Prostate gland (tissue), 2 donors: ENCODE measurements at regions not wholly inside any gene's neighbourhood (a gene's known extent, or its start where the extent isn't known, plus 50 kb on each side); places are given as distances from the start of the nearest gene placed in this dataset.

Experiments used
- DNase-seq: peaks from one replicate; pipeline ENCODE4 v3.0.0-alpha.2; 2019; ENCODE audit warnings: low spot score
- H3K27ac ChIP-seq, 2 donors: fragments of 200-600 bp; sonication (generic); 2 replicates each; pipeline ENCODE4 v1.5.1; 2017 to 2019
- H3K27me3 ChIP-seq: fragments of 200-600 bp; sonication (generic); replicated peaks from 2 replicates; pipeline ENCODE4 v1.5.1; 2019; ENCODE audit not compliant: insufficient read depth
- H3K36me3 ChIP-seq, 2 donors: fragments of 200-600 bp; sonication (generic); 1 replicate in 1 of 2; 2 replicates in 1 of 2; pipeline versions ENCODE4 v1.5.1 to v1.8.1; 2017 to 2019
- H3K4me1 ChIP-seq: fragments of 200-600 bp; sonication (generic); replicated peaks from 2 replicates; pipeline ENCODE4 v1.5.1; 2019
- H3K4me3 ChIP-seq, 2 donors: fragments of 200-600 bp; sonication (generic); 2 replicates each; pipeline ENCODE4 v1.5.1; 2017 to 2019
- H3K9me3 ChIP-seq: fragments of 200-600 bp; sonication (generic); 2 replicates; pipeline ENCODE4 v1.5.1; 2017
- POLR2A ChIP-seq: fragments of 450-650 bp; IDR thresholded peaks from one replicate; pipeline ENCODE4 v1.6.1; 2016; ENCODE audit warnings: antibody characterized with exemption, mild to moderate bottlenecking
- POLR2AphosphoS5 ChIP-seq: sonication (generic); formaldehyde crosslinking; IDR thresholded peaks from one replicate; pipeline ENCODE4 v1.6.1; 2017; ENCODE audit warnings: antibody characterized with exemption
- WGBS: methylation state at CpG from one replicate; pipeline ENCODE4 v1.1.5; 2018; 5-methylcytosine and 5-hydroxymethylcytosine counted together
- intact Hi-C: fragments of 100-400 bp; cut with DNase I; formaldehyde crosslinking; loops from one replicate; pipeline ENCODE4 v1.14.2; 2022
- TF ChIP-seq, protein P1 (sequence below), 4 experiments: fragments of 200-600 bp in 2 of 4; fragments of 450-650 bp in 2 of 4; sonication (generic) in 2 of 4; IDR thresholded peaks; 1 replicate in 3 of 4; 2 replicates in 1 of 4; pipeline ENCODE4 v1.5.1; 2016 to 2019; ENCODE audit warnings: antibody characterized with exemption in 4 of 4, mild to moderate bottlenecking in 2 of 4, moderate library complexity in 2 of 4

GRCh38 chr3:64299206-64299605 is 73.9 kb upstream of the PRICKLE2 start:
- H3K36me3 ChIP-seq, result no peaks in the 10 kb centered on the region
- 80% methylated on average over 1 of the region's 1 CpG for WGBS
- no peak for TF ChIP-seq POLR2AphosphoS5
- TF ChIP-seq POLR2A, result no peak
- TF ChIP-seq, protein P1, sequence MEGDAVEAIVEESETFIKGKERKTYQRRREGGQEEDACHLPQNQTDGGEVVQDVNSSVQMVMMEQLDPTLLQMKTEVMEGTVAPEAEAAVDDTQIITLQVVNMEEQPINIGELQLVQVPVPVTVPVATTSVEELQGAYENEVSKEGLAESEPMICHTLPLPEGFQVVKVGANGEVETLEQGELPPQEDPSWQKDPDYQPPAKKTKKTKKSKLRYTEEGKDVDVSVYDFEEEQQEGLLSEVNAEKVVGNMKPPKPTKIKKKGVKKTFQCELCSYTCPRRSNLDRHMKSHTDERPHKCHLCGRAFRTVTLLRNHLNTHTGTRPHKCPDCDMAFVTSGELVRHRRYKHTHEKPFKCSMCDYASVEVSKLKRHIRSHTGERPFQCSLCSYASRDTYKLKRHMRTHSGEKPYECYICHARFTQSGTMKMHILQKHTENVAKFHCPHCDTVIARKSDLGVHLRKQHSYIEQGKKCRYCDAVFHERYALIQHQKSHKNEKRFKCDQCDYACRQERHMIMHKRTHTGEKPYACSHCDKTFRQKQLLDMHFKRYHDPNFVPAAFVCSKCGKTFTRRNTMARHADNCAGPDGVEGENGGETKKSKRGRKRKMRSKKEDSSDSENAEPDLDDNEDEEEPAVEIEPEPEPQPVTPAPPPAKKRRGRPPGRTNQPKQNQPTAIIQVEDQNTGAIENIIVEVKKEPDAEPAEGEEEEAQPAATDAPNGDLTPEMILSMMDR (IDR thresholded peaks at IDR 0.05), result no peak
- DNase-seq, result no peak
- H3K27me3 ChIP-seq, result no peaks in the 10 kb centered on the region
- no peaks in the 10 kb centered on the region for H3K9me3 ChIP-seq
- H3K27ac ChIP-seq, result no peak overlapping the region
- intact Hi-C loops, result no loop called here
- H3K4me3 ChIP-seq, result no peak overlapping the region
- H3K4me1 ChIP-seq, result no peaks in the 10 kb centered on the region

DNA sequence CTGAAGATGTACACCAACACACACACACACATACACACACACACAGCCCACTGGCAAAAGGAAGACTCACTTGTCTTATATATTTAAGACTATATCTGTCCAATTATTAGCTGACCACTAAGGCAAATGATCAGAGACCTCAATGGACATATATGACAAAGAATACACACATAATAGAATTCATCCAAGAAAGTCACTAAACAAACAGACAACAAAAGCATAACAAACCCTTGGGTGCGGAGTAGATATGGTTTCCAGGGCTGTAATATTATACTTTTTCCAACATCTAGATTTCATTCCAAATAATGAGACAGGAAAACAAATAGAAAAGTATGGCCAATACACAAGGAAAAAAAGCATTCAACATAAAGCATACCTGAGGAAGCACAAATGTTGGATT is 72.3 kb upstream of the PRICKLE2 start:
- Histone ChIP-seq H3K27ac (no peak overlapping the region), H3K27me3 (no peaks in the 10 kb centered on the region), H3K4me1 (no peaks in the 10 kb centered on the region), H3K9me3 (no peaks in the 10 kb centered on the region), H3K36me3 (no peaks in the 10 kb centered on the region), H3K4me3 (no peak overlapping the region)
- intact Hi-C loops, result no loop called here
- 42% methylated on average over 1 of the region's 1 CpG for WGBS
- no peak for DNase-seq
- TF ChIP-seq POLR2AphosphoS5 (no peak), POLR2A (no peak)
- TF ChIP-seq, protein P1 (IDR thresholded peaks at IDR 0.05), result no peak

DNA sequence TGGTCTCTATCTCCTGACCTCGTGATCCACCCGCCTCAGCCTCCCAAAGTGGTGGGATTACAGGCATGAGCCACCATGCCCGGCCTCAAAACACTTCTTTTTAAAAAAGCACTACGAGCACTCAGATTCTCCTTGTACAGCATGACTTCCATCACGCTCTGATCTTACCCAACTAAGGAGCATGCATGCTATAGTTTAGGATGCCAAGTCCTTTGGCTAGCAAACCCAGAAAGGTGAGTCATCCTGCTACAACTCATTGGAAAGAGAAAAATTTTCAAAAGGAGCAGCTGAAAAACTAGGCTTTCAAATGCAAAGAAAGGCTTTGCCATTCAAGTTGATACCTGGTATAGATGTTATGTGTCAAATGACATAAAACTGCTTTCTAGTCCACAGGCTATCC is 70.3 kb upstream of the PRICKLE2 start:
- H3K36me3 ChIP-seq, result no peaks in the 10 kb centered on the region
- no peaks in the 10 kb centered on the region for H3K4me1 ChIP-seq
- intact Hi-C loops, result no loop called here
- no peak for DNase-seq
- H3K9me3 ChIP-seq, result no peaks in the 10 kb centered on the region
- H3K4me3 ChIP-seq, result no peak overlapping the region
- H3K27ac ChIP-seq, result no peak overlapping the region
- TF ChIP-seq POLR2AphosphoS5 (no peak), POLR2A (no peak)
- TF ChIP-seq, protein P1 (IDR thresholded peaks at IDR 0.05), result no peak
- no peaks in the 10 kb centered on the region for H3K27me3 ChIP-seq
- WGBS, result 76% methylated on average over 5 of the region's 5 CpGs

DNA sequence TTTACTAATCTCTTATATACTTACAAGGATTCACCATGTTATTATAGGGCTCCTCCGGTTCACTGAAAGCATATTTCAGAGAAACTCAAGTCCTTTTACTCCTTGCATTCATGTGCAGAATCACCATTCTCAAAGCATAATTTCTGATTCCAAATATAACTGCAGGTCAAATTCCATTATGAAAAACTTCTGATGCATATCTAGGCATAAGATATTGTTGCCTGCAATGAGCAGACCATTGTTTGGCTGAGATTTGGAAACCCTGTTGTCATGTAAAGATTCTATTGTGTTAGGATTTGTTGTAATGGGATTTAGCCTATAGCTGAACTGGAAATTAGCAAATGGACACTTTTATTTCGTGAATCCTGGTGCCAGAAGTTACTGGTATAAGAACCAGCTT is 69.5 kb upstream of the PRICKLE2 start:
- intact Hi-C loops, result no loop called here
- H3K9me3 ChIP-seq, result no peaks in the 10 kb centered on the region
- no peak for DNase-seq
- H3K4me1 ChIP-seq, result no peaks in the 10 kb centered on the region
- H3K4me3 ChIP-seq, result no peak overlapping the region
- WGBS, result 90% methylated on average over 2 of the region's 2 CpGs
- no peaks in the 10 kb centered on the region for H3K27me3 ChIP-seq
- TF ChIP-seq POLR2AphosphoS5 (no peak), POLR2A (no peak)
- TF ChIP-seq, protein P1 (IDR thresholded peaks at IDR 0.05), result no peak
- H3K36me3 ChIP-seq, result no peaks in the 10 kb centered on the region
- no peak overlapping the region for H3K27ac ChIP-seq

GRCh38 chr3:64293121-64293520 is 67.9 kb upstream of the PRICKLE2 start:
- no peaks in the 10 kb centered on the region for H3K27me3 ChIP-seq
- DNase-seq, result no peak
- no peaks in the 10 kb centered on the region for H3K9me3 ChIP-seq
- H3K27ac ChIP-seq, result no peak overlapping the region
- intact Hi-C loops, result no loop called here
- WGBS, result 96% methylated on average over 9 of the region's 9 CpGs
- no peaks in the 10 kb centered on the region for H3K36me3 ChIP-seq
- no peak overlapping the region for H3K4me3 ChIP-seq
- no peaks in the 10 kb centered on the region for H3K4me1 ChIP-seq
- TF ChIP-seq, protein P1 (IDR thresholded peaks at IDR 0.05), result no peak
- TF ChIP-seq POLR2AphosphoS5 (no peak), POLR2A (no peak)
